ENCODE measurements at regions not wholly inside any gene's neighbourhood (a gene's known extent, or its start where the extent isn't known, plus 50 kb on each side); places are given as distances from the start of the nearest gene placed in this dataset.

- TF ChIP-seq PLSCR1 (CRISPR knock-in tag; IDR thresholded peaks at IDR 0.05; ENCODE audit: borderline replicate concordance) (no peak), ZNF782 (CRISPR knock-in tag; IDR thresholded peaks at IDR 0.05; ENCODE audit: borderline replicate concordance) (no peak), YEATS2 (CRISPR knock-in tag; IDR thresholded peaks at IDR 0.05; ENCODE audit: borderline replicate concordance) (no peak), ZMAT3 (CRISPR knock-in tag; conservative IDR thresholded peaks at IDR 0.05) (no peak), KAT8 (CRISPR knock-in tag; IDR thresholded peaks at IDR 0.05) (no peak), ASH2L (IDR thresholded peaks at IDR 0.05; ENCODE audit: insufficient read length, low read depth, low read length) (no peak), CENPX (CRISPR knock-in tag; IDR thresholded peaks at IDR 0.05) (no peak), SP140L (CRISPR knock-in tag; IDR thresholded peaks at IDR 0.05; ENCODE audit: borderline replicate concordance) (no peak)
These were observed 522.6 kb upstream of the COX7C start (continued) for GRCh38 chr5:86095092-86095491.

- Histone ChIP-seq H4K20me1 (ENCODE audit: insufficient read depth, low read length) (no peaks in the 10 kb centered on the region), H3K27ac (ENCODE audit: extremely low read length, insufficient read depth, low read length) (no peak overlapping the region), H3K9ac (ENCODE audit: insufficient read depth, low read depth, low read length) (no peak overlapping the region), H3K4me2 (ENCODE audit: low read depth, low read length) (no peak overlapping the region), H3K27me3 (ENCODE audit: control insufficient read depth in 1 of 2, insufficient read depth in 2 of 2, low read length in 2 of 2) (no peaks in the 10 kb centered on the region), H3K4me3 (replicated peaks in 1 of 3; ENCODE audit: insufficient read depth in 1 of 3, low read depth in 2 of 3, low read length in 3 of 3) (no peak overlapping the region), H3K4me1 (ENCODE audit: insufficient read depth, low read length) (no peaks in the 10 kb centered on the region), H3K79me2 (ENCODE audit: insufficient read depth, low read length) (no peaks in the 10 kb centered on the region), H3K36me3 (replicated peaks in 1 of 2; ENCODE audit: control insufficient read depth in 1 of 2, insufficient read depth in 2 of 2, low read length in 2 of 2) (no peaks in the 10 kb centered on the region), H2AFZ (ENCODE audit: low read length) (no peak overlapping the region), H3K9me3 (ENCODE audit: low read length) (no peaks in the 10 kb centered on the region)
- in situ Hi-C loops (cut with HindIII; ENCODE audit: extremely low pct_ligation_motif_present, low pct_unique_long_range_greater_than_20kb) (no loop called here), intact Hi-C loops (cut with micrococcal nuclease; ENCODE audit: unreplicated experiment) (no loop called here)
- no peak for DNase-seq (ENCODE audit: low spot score)
- BruUV-seq (replicated peaks): no TSS peak
- no peak for ATAC-seq
- FAIRE-seq: no peak
- no peak for TF ChIP-seq CHD2 (IDR thresholded peaks at IDR 0.05; ENCODE audit: low read depth, low read length)
- TF ChIP-seq POLR2AphosphoS2 (IDR thresholded peaks at IDR 0.05; ENCODE audit: low read depth, low read length): no peak
- no peak for TF ChIP-seq ZFX (CRISPR knock-in tag; IDR thresholded peaks at IDR 0.05; ENCODE audit: low read depth)
- no peak for TF ChIP-seq CCDC6 (CRISPR knock-in tag; IDR thresholded peaks at IDR 0.05)
- no peak for TF ChIP-seq HBP1 (CRISPR knock-in tag; IDR thresholded peaks at IDR 0.05; ENCODE audit: low read depth)
- TF ChIP-seq ARNT2 (CRISPR knock-in tag; IDR thresholded peaks at IDR 0.05; ENCODE audit: low read depth): no peak
- no peak for TF ChIP-seq STAT6 (CRISPR knock-in tag; IDR thresholded peaks at IDR 0.05; ENCODE audit: borderline replicate concordance)
- TF ChIP-seq CEBPB (IDR thresholded peaks at IDR 0.05; ENCODE audit: borderline replicate concordance, low read depth, low read length): no peak
- TF ChIP-seq SRSF4 (IDR thresholded peaks at IDR 0.05; ENCODE audit: low read depth, low read length, poor library complexity, severe bottlenecking): no peak
- 3% methylated on average over 5 of the region's 6 CpGs for WGBS (ENCODE audit: low lambda C conversion rate)
- POLR2A ChIA-PET: no interaction called here
- CTCF ChIA-PET (ENCODE audit: low intra/inter-chr PET ratio, low total read pairs): no interaction called here
These were observed 515.8 kb upstream of the COX7C start for GRCh38 chr5:86101966-86102365.

All from HepG2 (cell line).